ENCODE measurements at regions not wholly inside any gene's neighbourhood (a gene's known extent, or its start where the extent isn't known, plus 50 kb on each side); places are given as distances from the start of the nearest gene placed in this dataset.

DNA sequence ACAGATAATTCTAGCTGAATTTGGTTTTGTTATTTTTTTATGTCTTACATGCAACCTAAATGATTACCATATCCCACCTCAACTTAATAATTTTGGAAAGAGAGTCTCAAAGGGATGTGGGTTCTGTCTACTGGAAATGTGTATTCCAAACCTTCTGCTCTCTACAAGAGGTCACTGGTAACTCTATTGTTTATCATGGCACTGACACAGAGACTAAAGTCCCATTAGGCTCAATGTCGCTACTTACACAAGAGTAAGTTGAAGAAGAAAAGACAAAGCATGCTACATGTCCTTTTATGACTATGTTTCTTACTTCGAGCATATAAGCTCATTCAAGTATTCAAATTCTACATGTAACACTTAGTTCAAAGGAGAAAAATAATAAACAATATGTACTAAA, 460.3 kb upstream of the EPHA6 start:
- Histone ChIP-seq H3K36me3 (no peaks in the 10 kb centered on the region), H3K27ac (no peak overlapping the region), H3K27me3 (replicated peaks in 1 of 7) (no peaks in the 10 kb centered on the region), H3K4me3 (no peak overlapping the region), H3K4me1 (no peaks in the 10 kb centered on the region), H3K9me3 (peaks cover 0 to 16% (median under 1%) of the 10 kb centered on the region in 8 donors)
- intact Hi-C loops (cut with DNase I; ENCODE audit: low total_unique reads): no loop called here
- TF ChIP-seq POLR2AphosphoS5 (IDR thresholded peaks at IDR 0.05) (no peak), POLR2A (IDR thresholded peaks at IDR 0.05) (no peak)
- TF ChIP-seq, protein P1, sequence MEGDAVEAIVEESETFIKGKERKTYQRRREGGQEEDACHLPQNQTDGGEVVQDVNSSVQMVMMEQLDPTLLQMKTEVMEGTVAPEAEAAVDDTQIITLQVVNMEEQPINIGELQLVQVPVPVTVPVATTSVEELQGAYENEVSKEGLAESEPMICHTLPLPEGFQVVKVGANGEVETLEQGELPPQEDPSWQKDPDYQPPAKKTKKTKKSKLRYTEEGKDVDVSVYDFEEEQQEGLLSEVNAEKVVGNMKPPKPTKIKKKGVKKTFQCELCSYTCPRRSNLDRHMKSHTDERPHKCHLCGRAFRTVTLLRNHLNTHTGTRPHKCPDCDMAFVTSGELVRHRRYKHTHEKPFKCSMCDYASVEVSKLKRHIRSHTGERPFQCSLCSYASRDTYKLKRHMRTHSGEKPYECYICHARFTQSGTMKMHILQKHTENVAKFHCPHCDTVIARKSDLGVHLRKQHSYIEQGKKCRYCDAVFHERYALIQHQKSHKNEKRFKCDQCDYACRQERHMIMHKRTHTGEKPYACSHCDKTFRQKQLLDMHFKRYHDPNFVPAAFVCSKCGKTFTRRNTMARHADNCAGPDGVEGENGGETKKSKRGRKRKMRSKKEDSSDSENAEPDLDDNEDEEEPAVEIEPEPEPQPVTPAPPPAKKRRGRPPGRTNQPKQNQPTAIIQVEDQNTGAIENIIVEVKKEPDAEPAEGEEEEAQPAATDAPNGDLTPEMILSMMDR (IDR thresholded peaks at IDR 0.05 in 8 of 11, conservative IDR thresholded peaks at IDR 0.05 in 3 of 11): no peak
- WGBS, 5 donors: 73 to 89% (median 77%) methylated on average over 2 of the region's 2 CpGs
- DNase-seq: no peak

DNA sequence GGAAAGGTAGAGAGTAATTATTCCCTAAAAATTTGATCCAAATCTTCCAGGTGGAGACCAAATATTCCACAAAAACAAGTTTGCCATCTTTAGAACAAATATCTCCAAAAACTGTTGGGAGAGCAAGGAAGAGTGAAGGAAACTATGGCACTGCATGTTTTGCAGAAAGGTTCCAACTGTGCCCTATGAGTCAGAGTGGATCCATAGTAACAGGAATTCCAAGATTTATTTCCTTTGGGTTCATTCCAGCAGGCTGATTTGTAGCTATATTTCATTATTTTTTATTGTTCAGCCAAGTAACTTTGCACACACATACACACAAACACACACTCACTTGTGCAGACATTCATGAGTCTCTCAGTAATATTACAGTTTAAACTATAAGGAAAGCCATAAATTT, 459.7 kb upstream of the EPHA6 start:
- peaks cover 0 to 13% (median 2%) of the 10 kb centered on the region in 8 donors for H3K9me3 ChIP-seq
- no peaks in the 10 kb centered on the region for H3K27me3 ChIP-seq (replicated peaks in 1 of 7)
- DNase-seq: no peak
- TF ChIP-seq, protein P1 (IDR thresholded peaks at IDR 0.05 in 8 of 11, conservative IDR thresholded peaks at IDR 0.05 in 3 of 11): no peak
- H3K27ac ChIP-seq: no peak overlapping the region
- H3K36me3 ChIP-seq: no peaks in the 10 kb centered on the region
- intact Hi-C loops (cut with DNase I; ENCODE audit: low total_unique reads): no loop called here
- no peaks in the 10 kb centered on the region for H3K4me1 ChIP-seq
- no peak overlapping the region for H3K4me3 ChIP-seq

DNA sequence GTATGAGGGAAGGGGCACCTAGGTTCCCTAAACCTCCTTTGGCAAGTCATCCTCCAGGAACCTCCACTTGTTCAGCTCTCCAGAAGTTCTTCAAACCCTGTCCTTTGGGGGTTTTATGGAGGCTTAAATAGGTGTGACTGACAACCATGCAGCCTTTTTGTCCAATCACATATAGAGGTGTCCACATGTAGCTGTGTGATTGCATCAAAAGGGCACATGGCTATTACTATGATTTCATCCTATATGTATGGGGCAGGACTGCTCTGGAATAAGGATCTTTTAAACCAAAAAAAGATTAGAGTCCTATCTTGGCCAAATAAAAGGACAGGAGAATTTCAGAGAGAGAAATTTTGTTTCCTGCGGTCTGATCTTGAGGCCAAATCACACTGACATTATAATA, 453.2 kb upstream of the EPHA6 start:
- DNase-seq: no peak
- no peaks in the 10 kb centered on the region for H3K36me3 ChIP-seq
- no peaks in the 10 kb centered on the region for H3K27me3 ChIP-seq (replicated peaks in 1 of 7)
- H3K9me3 ChIP-seq: peaks cover 0 to 21% (median 2%) of the 10 kb centered on the region in 8 donors
- no peak overlapping the region for H3K27ac ChIP-seq
- H3K4me3 ChIP-seq: no peak overlapping the region
- intact Hi-C loops (cut with DNase I; ENCODE audit: low total_unique reads): no loop called here
- whole genome bisulfite sequencing, 5 donors: 81 to 100% (median 86%) methylated on average over 1 of the region's 1 CpG
- TF ChIP-seq POLR2A (IDR thresholded peaks at IDR 0.05) (no peak), POLR2AphosphoS5 (IDR thresholded peaks at IDR 0.05) (no peak)
- TF ChIP-seq, protein P1 (IDR thresholded peaks at IDR 0.05 in 8 of 11, conservative IDR thresholded peaks at IDR 0.05 in 3 of 11): no peak
- no peaks in the 10 kb centered on the region for H3K4me1 ChIP-seq

DNA sequence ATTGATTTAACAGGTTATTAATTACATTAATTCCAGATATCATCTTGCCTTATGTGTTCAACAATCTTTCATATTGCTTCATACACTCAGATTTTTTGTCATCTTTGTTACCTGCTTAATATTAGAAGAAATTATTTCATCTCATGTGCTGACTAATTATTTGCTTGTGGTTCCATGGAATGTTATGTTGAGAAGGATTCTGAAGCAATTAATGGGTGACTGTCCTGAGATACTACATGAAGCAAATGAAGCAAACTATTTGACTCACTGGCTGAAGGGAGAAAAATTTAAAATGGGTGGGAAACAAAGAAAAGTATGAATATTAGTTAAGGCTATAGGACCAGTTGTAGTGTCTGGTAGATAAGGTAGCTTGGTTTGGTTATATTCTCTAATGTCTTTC, 443.8 kb upstream of the EPHA6 start:
- no peak overlapping the region for H3K27ac ChIP-seq
- H3K27me3 ChIP-seq (replicated peaks in 1 of 7): no peaks in the 10 kb centered on the region
- TF ChIP-seq, protein P1 (IDR thresholded peaks at IDR 0.05 in 8 of 11, conservative IDR thresholded peaks at IDR 0.05 in 3 of 11): no peak
- TF ChIP-seq POLR2AphosphoS5 (IDR thresholded peaks at IDR 0.05): no peak
- TF ChIP-seq POLR2A (IDR thresholded peaks at IDR 0.05): no peak
- no peak for DNase-seq
- peaks cover 0 to 5% (median 0%) of the 10 kb centered on the region in 8 donors for H3K9me3 ChIP-seq
- H3K4me3 ChIP-seq: no peak overlapping the region
- H3K36me3 ChIP-seq: no peaks in the 10 kb centered on the region
- H3K4me1 ChIP-seq: no peaks in the 10 kb centered on the region
- intact Hi-C loops (cut with DNase I; ENCODE audit: low total_unique reads): no loop called here

All from spleen (tissue), 11 donors.